OCI-LY7 (cell line): ENCODE measurements at regions not wholly inside any gene's neighbourhood (a gene's known extent, or its start where the extent isn't known, plus 50 kb on each side); places are given as distances from the start of the nearest gene placed in this dataset.

Experiments used
- CTCF ChIP-seq: fragments of 200-600 bp; sonication (generic); conservative IDR thresholded peaks from 2 replicates; pipeline ENCODE4 v1.5.1; 2014; ENCODE audit warnings: mild to moderate bottlenecking, antibody characterized with exemption, low read length, moderate library complexity, mixed read lengths
- EZH2phosphoT487 ChIP-seq: fragments of 200-600 bp; sonication (generic); IDR thresholded peaks from 2 replicates; pipeline ENCODE4 v1.6.1; 2018; ENCODE audit warnings: low read depth, borderline replicate concordance, mild to moderate bottlenecking, mixed run types, antibody characterized with exemption, low read length, moderate library complexity, mixed read lengths

GRCh38 chr13:90003566-90003965, 1343.9 kb upstream of the MIR17HG start:
- TF ChIP-seq CTCF (no peak), EZH2phosphoT487 (no peak)
